Uterus (tissue), 3 donors: ENCODE measurements at regions not wholly inside any gene's neighbourhood (a gene's known extent, or its start where the extent isn't known, plus 50 kb on each side); places are given as distances from the start of the nearest gene placed in this dataset.
"Not testable (repeated sequence)": the region's sequence is repeated elsewhere in the genome, so short reads cannot be mapped to it uniquely, and the experiment has no call there.

Experiments used
- DNase-seq, 2 donors: peaks; one replicate each; pipeline ENCODE4 v3.0.0-alpha.2; 2019 to 2020
- H3K27ac ChIP-seq, 2 donors: fragments of 200-600 bp; sonication (generic); 1 replicate in 1 of 2; 2 replicates in 1 of 2; pipeline ENCODE4 v1.5.1; 2016 to 2018
- H3K27me3 ChIP-seq, 2 donors: fragments of 200-600 bp; sonication (generic); one replicate each; pipeline ENCODE4 v1.5.1; 2018 to 2019; ENCODE audit warnings: control low read depth in 1 of 2
- H3K36me3 ChIP-seq, 2 donors: fragments of 200-600 bp; sonication (generic); one replicate each; pipeline ENCODE4 v1.5.1; 2019; ENCODE audit warnings: control low read depth in 1 of 2
- H3K4me1 ChIP-seq, 2 donors: fragments of 200-600 bp; sonication (generic); one replicate each; pipeline ENCODE4 v1.5.1; 2018 to 2019; ENCODE audit warnings: control low read depth in 1 of 2
- H3K4me3 ChIP-seq, 2 donors: fragments of 200-600 bp; sonication (generic); 1 replicate in 1 of 2; 2 replicates in 1 of 2; pipeline ENCODE4 v1.5.1; 2018 to 2019; ENCODE audit warnings: mild to moderate bottlenecking in 1 of 2
- H3K9me3 ChIP-seq, 2 donors: fragments of 200-600 bp; sonication (generic); one replicate each; pipeline ENCODE4 v1.5.1; 2019; ENCODE audit warnings: control low read depth in 1 of 2
- POLR2A ChIP-seq, 2 donors: fragments of 450-650 bp; IDR thresholded peaks; one replicate each; pipeline ENCODE4 v1.6.1; 2016; ENCODE audit warnings: antibody characterized with exemption in 2 of 2, mild to moderate bottlenecking in 1 of 2, moderate library complexity in 1 of 2
- intact Hi-C: fragments of 100-400 bp; cut with DNase I; formaldehyde crosslinking; loops from one replicate; pipeline ENCODE4 v1.15.1; 2023; ENCODE audit warnings: low total_unique reads
- TF ChIP-seq, protein P1 (sequence below), 4 experiments: fragments of 200-600 bp in 2 of 4; fragments of 450-650 bp in 2 of 4; sonication (generic) in 2 of 4; IDR thresholded peaks; one replicate each; pipeline ENCODE4 v1.5.1; 2016 to 2019; ENCODE audit warnings: antibody characterized with exemption in 4 of 4, mild to moderate bottlenecking in 2 of 4, moderate library complexity in 1 of 4
- donor health status: DM: yes; HTN: yes; CAD: no.

DNA sequence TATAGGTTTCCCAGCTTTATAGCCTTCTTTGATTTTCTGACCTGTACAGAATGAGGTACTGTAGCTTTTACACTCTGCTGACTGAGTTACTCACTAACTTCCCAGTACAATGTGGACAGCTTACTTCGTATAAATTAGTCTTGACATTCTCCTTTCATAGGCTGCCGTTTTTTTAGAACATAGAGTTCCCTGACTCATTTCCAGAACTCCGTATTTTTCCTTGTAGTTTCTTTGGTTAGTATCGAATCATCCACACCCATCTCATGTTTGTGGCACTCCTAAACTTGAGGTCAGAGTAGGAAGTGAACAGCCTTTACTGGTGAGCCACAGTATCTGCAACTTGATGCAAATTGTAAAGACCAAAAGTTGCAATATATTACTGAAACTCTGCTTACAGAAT, 303.9 kb downstream of the SLITRK5 start:
- Histone ChIP-seq H3K27ac (no peak overlapping the region), H3K9me3 (no peaks in the 10 kb centered on the region), H3K27me3 (no peaks in the 10 kb centered on the region), H3K4me3 (no peak overlapping the region), H3K36me3 (no peaks in the 10 kb centered on the region), H3K4me1 (no peaks in the 10 kb centered on the region)
- TF ChIP-seq POLR2A (IDR thresholded peaks at IDR 0.05) = no peak
- TF ChIP-seq, protein P1, sequence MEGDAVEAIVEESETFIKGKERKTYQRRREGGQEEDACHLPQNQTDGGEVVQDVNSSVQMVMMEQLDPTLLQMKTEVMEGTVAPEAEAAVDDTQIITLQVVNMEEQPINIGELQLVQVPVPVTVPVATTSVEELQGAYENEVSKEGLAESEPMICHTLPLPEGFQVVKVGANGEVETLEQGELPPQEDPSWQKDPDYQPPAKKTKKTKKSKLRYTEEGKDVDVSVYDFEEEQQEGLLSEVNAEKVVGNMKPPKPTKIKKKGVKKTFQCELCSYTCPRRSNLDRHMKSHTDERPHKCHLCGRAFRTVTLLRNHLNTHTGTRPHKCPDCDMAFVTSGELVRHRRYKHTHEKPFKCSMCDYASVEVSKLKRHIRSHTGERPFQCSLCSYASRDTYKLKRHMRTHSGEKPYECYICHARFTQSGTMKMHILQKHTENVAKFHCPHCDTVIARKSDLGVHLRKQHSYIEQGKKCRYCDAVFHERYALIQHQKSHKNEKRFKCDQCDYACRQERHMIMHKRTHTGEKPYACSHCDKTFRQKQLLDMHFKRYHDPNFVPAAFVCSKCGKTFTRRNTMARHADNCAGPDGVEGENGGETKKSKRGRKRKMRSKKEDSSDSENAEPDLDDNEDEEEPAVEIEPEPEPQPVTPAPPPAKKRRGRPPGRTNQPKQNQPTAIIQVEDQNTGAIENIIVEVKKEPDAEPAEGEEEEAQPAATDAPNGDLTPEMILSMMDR (IDR thresholded peaks at IDR 0.05) = no peak
- DNase-seq = no peak
- intact Hi-C loops = no loop called here

DNA sequence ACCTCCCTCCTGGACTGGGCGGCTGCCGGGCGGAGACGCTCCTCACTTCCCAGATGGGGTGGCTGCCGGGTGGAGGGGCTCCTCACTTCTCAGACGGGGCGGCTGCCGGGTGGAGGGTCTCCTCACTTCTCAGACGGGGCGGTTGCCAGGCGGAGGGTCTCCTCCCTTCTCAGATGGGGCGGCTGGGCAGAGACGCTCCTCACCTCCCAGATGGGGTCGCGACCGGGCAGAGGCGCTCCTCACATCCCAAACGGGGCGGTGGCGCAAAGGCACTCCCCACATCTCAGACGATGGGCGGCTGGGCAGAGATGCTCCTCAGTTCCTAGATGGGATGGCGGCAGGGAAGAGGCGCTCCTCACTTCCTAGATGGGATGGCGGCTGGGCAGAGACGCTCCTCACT, 305.5 kb downstream of the SLITRK5 start:
- H3K27me3 ChIP-seq, H3K4me1 ChIP-seq, H3K36me3 ChIP-seq, H3K4me3 ChIP-seq, intact Hi-C loops, H3K27ac ChIP-seq, DNase-seq, H3K9me3 ChIP-seq: not testable (repeated sequence)

DNA sequence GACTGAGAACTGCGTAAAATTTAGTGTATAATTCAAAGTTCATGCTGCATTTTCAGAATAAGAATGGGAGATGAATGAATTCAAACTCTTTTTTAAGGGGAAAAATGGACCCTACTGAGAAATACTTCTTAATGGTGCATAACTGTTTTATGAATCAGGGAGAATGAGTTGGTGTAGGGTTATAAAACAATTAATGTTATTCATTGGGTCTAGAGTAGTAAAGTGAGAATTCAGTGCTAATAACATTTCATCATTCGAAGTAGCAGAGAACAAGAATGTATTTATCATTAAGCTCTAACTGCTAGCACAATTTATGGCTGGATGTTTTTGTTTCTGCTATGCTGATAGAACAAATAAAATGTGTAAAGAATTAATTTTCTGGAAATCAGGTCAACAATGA, 310.2 kb downstream of the SLITRK5 start:
- intact Hi-C loops = no loop called here
- TF ChIP-seq POLR2A (IDR thresholded peaks at IDR 0.05) = no peak
- TF ChIP-seq, protein P1 (IDR thresholded peaks at IDR 0.05) = no peak
- H3K36me3 ChIP-seq = no peaks in the 10 kb centered on the region
- no peaks in the 10 kb centered on the region for H3K4me1 ChIP-seq
- H3K27ac ChIP-seq = no peak overlapping the region
- H3K9me3 ChIP-seq = no peaks in the 10 kb centered on the region
- H3K27me3 ChIP-seq = no peaks in the 10 kb centered on the region
- no peak for DNase-seq
- H3K4me3 ChIP-seq = no peak overlapping the region

DNA sequence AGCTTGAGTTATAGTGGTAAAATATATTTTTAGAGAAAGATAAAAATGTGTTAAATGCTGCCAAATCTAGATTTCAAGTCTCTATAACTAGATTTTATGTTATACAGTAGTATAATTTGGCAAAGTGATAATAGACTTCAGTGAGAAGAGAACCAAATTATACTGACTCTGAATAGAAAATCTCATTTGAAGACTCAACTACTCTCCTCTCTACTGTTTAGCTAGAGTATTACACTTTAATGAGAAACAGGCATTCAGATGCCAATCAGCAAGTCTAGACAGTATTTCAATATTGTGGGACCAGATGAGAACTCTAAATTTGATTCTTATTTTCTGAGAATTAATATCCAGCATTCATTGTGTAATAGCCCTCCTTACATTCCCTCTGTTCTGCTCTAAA, 311.2 kb downstream of the SLITRK5 start:
- Histone ChIP-seq H3K27ac (no peak overlapping the region), H3K36me3 (no peaks in the 10 kb centered on the region), H3K27me3 (no peaks in the 10 kb centered on the region), H3K4me3 (no peak overlapping the region), H3K4me1 (no peaks in the 10 kb centered on the region), H3K9me3 (no peaks in the 10 kb centered on the region)
- intact Hi-C loops = no loop called here
- no peak for DNase-seq
- TF ChIP-seq POLR2A (IDR thresholded peaks at IDR 0.05) = no peak
- TF ChIP-seq, protein P1 (IDR thresholded peaks at IDR 0.05) = no peak

DNA sequence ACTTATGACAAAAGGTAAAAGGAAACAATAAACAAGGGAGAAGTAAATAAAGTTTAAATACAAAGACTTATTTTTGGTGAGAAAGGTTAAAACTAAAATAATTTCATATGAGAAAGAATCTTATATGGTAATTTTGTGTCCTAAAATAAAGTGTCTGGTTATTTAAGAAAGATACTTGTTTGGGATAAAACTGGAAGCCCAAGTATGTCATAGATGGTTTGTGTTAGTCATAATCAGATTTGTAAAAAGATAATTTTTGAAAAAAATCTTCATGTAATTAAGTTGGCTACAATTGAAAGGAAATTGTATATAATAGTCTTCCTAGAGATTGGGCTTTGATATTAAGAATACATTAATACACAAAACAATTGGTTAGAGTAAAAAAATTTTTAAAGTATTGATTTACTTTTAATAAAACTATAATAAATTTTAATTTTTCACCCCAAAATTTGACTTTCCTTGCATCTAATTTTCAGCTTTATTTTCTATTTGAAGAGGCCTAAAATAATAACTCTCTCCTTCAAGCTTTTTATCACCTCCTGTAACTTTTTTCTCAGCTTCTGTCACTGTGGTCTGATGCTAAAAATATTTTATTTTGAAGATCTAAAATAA, 315.6 kb downstream of the SLITRK5 start:
- no peaks in the 10 kb centered on the region for H3K4me1 ChIP-seq
- no peaks in the 10 kb centered on the region for H3K9me3 ChIP-seq
- no peaks in the 10 kb centered on the region for H3K36me3 ChIP-seq
- no peak for DNase-seq
- no peak for TF ChIP-seq POLR2A (IDR thresholded peaks at IDR 0.05)
- TF ChIP-seq, protein P1 (IDR thresholded peaks at IDR 0.05) = no peak
- intact Hi-C loops = no loop called here
- H3K27me3 ChIP-seq = no peaks in the 10 kb centered on the region
- no peak overlapping the region for H3K27ac ChIP-seq
- H3K4me3 ChIP-seq = no peak overlapping the region

DNA sequence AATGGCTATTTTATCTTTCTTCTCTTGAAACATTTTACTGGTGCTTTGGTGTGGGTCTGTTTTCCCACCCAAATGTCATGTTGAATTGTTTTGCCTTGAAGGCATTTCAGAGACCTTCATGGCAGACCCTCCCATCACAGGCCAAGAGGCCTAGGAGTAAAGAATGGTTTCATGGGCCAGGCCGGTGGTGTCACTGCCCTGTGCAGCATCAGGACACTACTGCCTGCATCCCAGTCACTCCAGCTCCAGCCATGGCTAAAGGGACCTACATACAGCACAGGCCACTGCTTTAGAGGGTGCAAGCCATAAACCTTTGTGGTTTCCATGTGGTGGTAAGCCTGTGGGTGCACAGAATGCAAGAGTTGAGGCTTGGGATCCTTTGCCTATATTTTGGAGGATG, 326.9 kb downstream of the SLITRK5 start:
- H3K9me3 ChIP-seq = no peaks in the 10 kb centered on the region
- TF ChIP-seq POLR2A (IDR thresholded peaks at IDR 0.05) = no peak
- TF ChIP-seq, protein P1 (IDR thresholded peaks at IDR 0.05) = no peak
- no peaks in the 10 kb centered on the region for H3K27me3 ChIP-seq
- H3K4me1 ChIP-seq = no peaks in the 10 kb centered on the region
- no peaks in the 10 kb centered on the region for H3K36me3 ChIP-seq
- no peak overlapping the region for H3K27ac ChIP-seq
- no peak overlapping the region for H3K4me3 ChIP-seq
- DNase-seq = no peak
- intact Hi-C loops = no loop called here
